GM18517 (cell line): ENCODE measurements at regions not wholly inside any gene's neighbourhood (a gene's known extent, or its start where the extent isn't known, plus 50 kb on each side); places are given as distances from the start of the nearest gene placed in this dataset.

Experiments used
- ATAC-seq: cut with Tn5 transposase; IDR thresholded peaks from one replicate; pipeline ENCODE4 v1.9.1; 2021; ENCODE audit warnings: mild to moderate bottlenecking, moderate library complexity; ENCODE audit not compliant: unreplicated experiment

DNA sequence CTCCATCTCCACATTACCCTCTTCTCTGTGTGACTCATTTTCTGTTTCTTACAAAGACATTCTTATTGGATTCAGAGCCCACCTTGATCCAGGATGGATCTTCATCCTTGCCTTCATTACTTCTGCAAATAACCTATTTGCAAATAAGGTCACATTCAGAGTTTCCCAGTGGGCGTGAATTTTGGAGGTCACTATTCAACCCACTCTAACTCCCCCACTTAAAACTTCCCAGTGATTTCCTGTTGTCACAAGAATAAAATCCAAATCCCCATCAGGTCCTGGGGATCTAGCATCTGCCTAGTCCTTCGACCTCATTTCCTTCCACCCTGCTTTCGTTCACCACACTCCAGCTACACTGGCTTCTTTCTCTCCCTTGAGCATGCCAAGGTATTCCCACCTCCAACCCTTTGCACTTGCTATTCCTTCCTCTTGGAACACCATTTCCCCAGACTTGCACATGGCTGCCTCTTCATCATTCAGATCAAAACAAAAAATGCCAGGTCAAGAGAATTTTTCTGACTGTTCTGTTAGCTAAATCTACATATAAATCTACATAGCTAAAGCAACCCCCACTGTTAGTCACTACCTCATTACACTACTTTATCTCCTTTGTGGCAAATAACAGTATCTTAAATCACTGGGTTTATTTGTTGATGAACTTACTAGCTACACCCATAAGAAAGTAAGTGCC is 187.2 kb downstream of the TOMM20 start:
- ATAC-seq: no peak

GRCh38 chr1:234940841-234941240 is 187.8 kb downstream of the TOMM20 start:
- no peak for ATAC-seq

- ATAC-seq: no peak
Measured at GRCh38 chr1:234938924-234939323, 189.7 kb downstream of the TOMM20 start.

- ATAC-seq: no peak
Measured at GRCh38 chr1:234938135-234938534, 190.5 kb downstream of the TOMM20 start.

GRCh38 chr1:234936612-234937389 is 191.8 kb downstream of the TOMM20 start:
- ATAC-seq: no peak

GRCh38 chr1:234934611-234935033 is 194.0 kb downstream of the TOMM20 start:
- no peak for ATAC-seq

DNA sequence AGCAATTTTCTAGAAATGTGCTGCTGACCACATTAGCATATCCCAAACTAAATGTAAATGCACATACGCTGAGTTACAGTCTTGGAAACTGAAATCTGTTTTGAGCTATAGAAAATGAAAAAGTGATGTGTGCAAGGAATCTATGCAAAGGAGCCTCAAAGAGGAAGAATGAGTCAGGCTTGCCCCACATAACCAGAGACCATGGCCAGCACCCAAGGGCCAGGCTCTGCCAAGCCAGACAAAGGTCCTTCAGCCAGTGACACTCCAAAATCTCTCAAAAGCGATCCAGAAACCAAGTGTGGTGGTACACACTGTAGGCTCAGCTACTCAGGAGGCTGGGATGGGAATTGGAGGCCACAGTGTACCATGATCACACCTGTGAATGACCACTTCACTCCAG is 195.2 kb downstream of the TOMM20 start:
- ATAC-seq: peak; percentile 86

DNA sequence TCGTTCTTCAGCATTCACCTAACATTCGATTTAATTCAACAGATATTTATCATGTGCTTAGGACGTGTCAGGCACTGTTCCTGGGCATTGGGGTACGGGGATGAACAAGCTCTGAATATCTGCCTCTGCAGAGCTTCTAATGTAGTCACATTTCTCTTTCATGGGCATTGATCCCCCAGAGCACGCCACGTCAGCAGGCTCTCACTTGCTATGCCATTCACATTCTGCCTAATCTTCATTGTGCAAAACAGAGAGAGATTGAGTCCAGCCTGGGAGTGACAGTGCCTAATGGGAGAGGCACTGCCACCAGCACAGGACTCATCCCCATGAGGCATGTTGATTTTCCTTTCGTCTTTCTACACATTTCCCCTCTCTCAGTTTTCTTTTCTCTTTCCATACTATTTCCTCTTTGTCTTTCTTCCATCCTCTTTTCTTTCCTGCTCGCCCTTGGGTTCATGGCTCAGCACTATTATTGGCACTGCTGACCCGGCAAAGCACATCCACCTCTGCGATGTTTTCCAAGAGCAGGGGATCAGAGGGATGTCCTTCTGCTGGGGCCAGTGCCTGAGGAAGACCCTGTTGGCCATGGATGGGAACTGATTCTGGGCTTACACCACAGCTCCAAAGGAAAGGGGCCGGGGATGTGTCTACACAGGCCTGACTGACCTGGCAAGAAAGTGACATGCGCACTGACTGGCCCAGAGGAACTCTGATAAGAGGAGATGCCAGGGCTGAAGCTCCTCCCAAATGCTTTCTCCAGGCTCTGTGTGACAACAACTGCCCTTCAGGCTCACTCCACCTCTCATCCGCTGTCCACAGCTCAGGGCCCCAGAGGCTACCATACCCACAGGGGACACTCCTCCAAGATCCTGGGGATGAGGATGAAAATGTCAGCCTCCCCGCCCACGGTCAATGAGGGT is 195.9 kb downstream of the TOMM20 start:
- ATAC-seq: no peak

DNA sequence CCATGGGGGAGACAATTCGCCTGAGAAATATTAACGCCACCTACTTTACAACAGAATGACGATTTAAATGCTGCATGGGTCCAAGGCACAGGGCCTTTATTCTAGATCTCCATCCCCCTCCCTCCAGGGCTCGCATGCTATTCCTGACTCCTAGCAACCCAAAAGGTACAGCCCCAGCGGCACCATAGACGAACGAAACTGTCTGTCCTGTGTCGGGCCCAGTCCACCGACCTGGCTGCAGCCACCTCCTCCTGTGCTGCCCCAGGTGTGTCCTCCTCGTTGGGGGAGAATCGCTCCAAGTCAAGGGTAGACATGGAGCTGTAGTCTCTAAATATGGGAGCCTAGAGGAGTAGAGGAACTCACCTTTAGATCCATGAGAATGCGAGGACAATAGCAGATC is 196.5 kb downstream of the TOMM20 start:
- ATAC-seq: no peak

GRCh38 chr1:234931404-234931973 is 197.1 kb downstream of the TOMM20 start:
- no peak for ATAC-seq

DNA sequence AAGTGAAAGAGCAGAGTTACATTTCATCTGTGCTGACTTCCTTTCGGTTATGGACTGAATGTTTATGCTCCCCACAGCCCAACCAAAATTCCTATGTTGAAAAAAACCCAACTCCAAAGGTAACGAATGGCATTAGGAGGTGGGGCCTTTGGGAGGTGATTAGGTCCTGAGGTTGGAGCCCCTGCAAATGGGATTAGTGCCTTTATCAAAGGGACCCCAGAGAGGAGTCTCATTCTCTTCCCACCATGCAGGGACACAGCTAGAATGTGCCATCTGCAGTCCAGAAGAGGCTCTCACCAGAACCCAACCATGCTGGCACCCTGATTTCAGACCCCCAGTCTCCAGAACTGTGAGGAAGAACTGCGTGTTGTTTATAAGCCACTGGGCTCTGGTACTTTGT is 199.3 kb downstream of the TOMM20 start:
- ATAC-seq: no peak

- no peak for ATAC-seq
Measured at GRCh38 chr1:234928642-234929041, 200.0 kb downstream of the TOMM20 start.

DNA sequence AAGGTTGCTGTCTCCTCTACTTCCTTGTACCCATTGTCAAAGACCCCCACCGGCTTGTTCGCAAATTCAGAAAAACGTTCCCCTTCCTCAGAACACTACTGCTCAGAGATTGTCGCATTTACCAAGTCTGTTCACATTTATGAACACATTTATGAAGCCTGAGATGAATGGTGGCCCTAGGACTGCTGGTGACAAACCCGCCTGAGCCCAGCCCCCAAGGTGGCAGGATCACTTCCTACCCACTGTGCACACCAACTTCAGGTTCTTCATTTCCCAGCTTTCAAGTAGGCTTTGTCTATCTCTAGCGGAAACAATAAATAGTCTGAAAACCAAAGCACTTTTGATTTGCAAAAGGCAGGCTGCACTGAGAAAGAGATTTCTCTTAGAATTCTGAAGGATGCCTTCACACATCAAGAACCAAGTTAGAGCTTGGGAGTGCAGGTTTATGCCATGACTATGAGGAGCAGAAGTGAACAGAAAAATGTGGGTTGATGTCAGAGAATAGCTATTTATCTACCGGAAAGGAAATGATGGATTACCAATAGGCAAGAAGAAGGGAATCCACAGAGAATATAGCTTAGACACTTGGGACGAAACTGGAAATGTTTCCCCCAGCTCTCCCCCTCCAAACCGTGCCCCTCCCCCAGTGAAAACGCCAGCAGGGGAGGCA is 200.5 kb downstream of the TOMM20 start:
- no peak for ATAC-seq

- peak; percentile 2 for ATAC-seq
Measured at GRCh38 chr1:234927312-234927970, 201.2 kb downstream of the TOMM20 start.

DNA sequence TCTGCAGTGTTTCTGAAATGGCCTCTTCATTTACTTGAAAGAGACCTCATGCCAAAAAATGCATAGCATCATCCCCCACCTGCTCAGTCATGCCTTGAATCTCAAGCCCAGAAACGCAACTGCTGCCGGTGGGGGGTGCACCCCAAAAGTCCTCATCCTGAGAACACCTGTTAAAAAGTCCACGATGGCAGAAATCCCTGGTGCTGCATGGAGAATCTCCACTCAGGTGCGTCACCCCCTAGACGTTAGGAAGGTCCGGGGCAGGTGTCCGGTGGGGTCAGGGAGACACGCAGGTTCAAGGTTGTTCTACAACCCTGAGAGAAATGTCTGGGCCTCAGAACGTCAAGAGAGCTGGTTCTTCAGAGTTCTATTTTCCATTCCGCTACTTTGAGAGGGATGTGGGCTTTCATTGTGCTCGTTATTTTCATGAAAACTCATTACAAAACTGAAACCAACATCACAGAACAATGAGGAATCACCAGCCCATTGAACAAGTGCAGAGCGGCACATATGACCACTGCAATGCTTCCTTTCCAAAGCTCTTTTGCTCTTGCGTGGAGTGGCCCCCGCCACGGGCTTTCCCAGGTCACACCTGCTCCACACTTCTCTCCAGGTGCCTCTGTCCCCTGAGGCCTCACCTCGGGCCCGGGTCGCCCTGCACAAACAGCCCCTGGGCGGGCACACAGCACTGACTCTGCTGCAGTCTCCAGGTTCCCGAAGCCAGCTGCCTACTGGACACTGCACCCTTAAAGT is 201.9 kb downstream of the TOMM20 start:
- ATAC-seq: peak; percentile 86

DNA sequence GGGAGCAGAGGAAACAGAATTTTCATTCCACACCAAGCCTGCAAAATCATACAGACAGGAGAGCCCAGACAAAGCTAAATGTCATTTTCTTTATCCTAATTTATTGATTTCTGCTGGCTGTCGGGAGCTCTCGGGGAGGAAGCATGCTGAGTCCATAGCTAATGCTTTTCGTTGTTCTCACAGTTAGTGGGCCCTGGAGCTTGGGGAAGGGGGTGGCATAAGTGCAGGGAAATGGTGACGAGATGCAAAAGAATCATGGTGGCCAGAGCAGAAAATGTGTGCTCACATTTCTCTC is 202.4 kb downstream of the TOMM20 start:
- no peak for ATAC-seq

GRCh38 chr1:234925440-234926263 is 203.0 kb downstream of the TOMM20 start:
- ATAC-seq: no peak
